AG09319 (cell line): ENCODE measurements at regions not wholly inside any gene's neighbourhood (a gene's known extent, or its start where the extent isn't known, plus 50 kb on each side); places are given as distances from the start of the nearest gene placed in this dataset.
"Not testable (repeated sequence)": the region's sequence is repeated elsewhere in the genome, so short reads cannot be mapped to it uniquely, and the experiment has no call there.

ENCODE experiments used
- DNase-seq: peaks from one replicate; pipeline ENCODE4 v3.0.0-alpha.2; 2010; ENCODE audit warnings: low read depth; ENCODE audit errors: extremely low read depth
- CTCF ChIP-seq: IDR thresholded peaks from 2 replicates; pipeline ENCODE4 v1.5.1; 2011; ENCODE audit warnings: low read depth, mild to moderate bottlenecking, inconsistent platforms, low read length, moderate library complexity

DNA sequence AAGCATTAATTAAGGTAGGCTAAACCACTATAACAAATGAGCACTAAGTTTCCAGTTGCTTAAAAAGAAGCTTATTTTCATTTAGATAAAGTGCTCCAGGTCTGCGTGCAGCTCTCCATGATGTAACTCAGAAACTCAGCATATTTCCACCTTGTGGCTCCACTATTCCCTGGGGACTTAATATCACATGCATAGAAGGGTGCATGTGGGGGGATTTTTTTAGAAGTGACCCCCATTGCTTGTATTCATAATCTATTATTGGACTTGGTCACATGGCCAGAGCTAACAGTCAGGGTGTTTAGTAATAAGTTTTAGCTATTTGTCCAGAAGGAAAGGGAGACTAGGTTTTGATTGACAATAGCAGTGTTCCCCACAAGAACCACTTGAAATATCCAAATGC is 86.8 kb downstream of the TMCO5A start:
- no peak for TF ChIP-seq CTCF
- no peak for DNase-seq

GRCh38 chr15:38024293-38025091 is 90.1 kb downstream of the TMCO5A start:
- no peak for DNase-seq
- no peak for TF ChIP-seq CTCF

DNA sequence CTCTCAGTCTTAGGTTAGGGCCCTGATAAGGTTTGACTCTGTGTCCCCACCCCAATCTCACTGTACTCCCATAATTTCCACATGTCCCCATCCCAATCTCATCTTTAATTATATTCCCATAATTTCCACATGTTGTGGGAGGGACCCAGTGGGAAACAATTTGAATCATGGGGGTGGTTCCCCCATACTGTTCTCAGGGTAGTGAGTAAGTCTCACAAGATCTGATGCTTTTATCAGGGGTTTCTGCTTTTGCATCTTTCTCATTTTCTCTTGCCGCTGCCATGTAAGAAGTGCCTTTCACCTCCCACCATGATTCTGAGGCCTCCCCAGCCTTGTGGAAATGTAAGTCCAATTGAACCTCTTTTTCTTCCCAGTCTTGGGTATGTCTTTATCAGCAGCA is 91.2 kb downstream of the TMCO5A start:
- DNase-seq, result not testable (repeated sequence)

DNA sequence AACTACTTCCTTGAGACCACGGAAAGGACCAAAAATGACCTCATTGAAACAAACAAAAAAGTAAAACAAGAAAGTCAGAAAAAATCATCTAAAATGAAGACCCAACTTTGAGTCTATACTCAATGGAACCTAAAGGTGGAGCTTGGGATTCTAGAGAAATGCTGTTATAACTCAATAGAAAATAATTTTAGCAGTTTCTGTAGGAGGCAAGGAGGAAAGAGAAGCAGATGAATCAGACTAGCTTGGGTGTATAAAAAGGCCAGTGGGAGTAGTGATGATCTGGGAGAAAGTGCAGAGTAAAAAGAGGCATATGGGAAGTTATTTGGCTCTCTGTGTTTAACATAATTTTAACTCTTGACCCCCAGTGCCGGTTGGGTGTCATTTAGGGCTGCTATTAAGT is 94.4 kb downstream of the TMCO5A start:
- DNase-seq, result no peak
- peak; percentile 18 for TF ChIP-seq CTCF

DNA sequence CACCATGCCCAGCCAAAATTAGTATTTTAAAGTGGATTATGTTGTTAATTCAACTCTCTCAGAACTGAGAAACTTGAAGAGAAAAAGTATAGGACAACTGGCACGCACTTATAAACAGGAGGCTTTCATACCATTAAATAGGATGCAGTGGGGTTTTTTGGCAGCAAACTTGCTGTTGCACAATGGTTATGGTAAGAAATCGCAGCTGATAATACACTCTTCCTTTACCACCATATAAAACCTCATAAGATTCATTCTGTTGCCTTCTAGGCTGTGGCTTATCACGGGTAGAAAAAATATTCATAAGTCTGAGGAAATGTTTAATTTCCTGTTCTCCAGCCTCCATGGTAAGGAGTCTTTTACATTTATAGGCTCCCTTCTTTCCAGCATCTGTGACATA is 95.3 kb downstream of the TMCO5A start:
- TF ChIP-seq CTCF, result no peak
- DNase-seq, result no peak

- no peak for DNase-seq
- no peak for TF ChIP-seq CTCF
These were observed 96.2 kb downstream of the TMCO5A start for GRCh38 chr15:38030609-38031008.

DNA sequence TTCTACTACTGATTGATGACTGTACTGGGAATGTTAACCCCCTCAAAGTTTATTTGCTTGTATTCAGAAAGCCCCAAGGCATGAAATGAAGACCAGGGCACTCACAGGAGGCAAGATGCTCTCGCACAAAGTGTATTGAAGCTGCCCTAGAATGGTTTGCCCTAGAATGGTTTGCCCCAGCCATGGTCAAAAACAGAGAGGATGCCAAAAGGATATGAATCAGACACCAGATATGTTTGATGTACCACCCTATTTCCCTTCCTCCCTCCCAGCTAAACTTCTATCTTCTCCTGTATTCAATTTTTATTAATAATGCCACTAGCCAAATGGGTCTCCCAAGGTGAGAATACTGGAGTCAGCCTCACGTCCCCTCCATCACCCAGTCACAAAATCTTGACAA is 101.3 kb downstream of the TMCO5A start:
- no peak for DNase-seq
- no peak for TF ChIP-seq CTCF

- TF ChIP-seq CTCF, result no peak
- DNase-seq, result no peak
These were observed 102.4 kb downstream of the TMCO5A start for GRCh38 chr15:38036790-38037338.
